HUES48 (cell line): ENCODE measurements at regions not wholly inside any gene's neighbourhood (a gene's known extent, or its start where the extent isn't known, plus 50 kb on each side); places are given as distances from the start of the nearest gene placed in this dataset.

Experiments used
- H3K27ac ChIP-seq: one replicate; pipeline ENCODE4 v1.7.0; 2013; ENCODE audit warnings: low read depth, low read length, inconsistent platforms
- H3K27me3 ChIP-seq: 2 replicates; pipeline ENCODE4 v1.6.1; 2013; ENCODE audit warnings: mild to moderate bottlenecking, low read length; ENCODE audit not compliant: control insufficient read depth, insufficient read depth
- H3K36me3 ChIP-seq: 2 replicates; pipeline ENCODE4 v1.6.1; 2013; ENCODE audit warnings: low read length; ENCODE audit not compliant: control insufficient read depth, insufficient read depth
- H3K4me1 ChIP-seq: 2 replicates; pipeline ENCODE4 v1.6.1; 2013; ENCODE audit warnings: mild to moderate bottlenecking, low read length; ENCODE audit not compliant: control insufficient read depth, insufficient read depth
- H3K4me3 ChIP-seq: 2 replicates; pipeline ENCODE4 v1.5.1; 2013; ENCODE audit warnings: mild to moderate bottlenecking, low read depth, low read length
- H3K9ac ChIP-seq: 2 replicates; pipeline ENCODE4 v1.6.1; 2013; ENCODE audit warnings: mild to moderate bottlenecking, low read depth, low read length, moderate library complexity
- H3K9me3 ChIP-seq: 2 replicates; pipeline ENCODE4 v1.6.1; 2013; ENCODE audit warnings: low read length; ENCODE audit not compliant: control insufficient read depth, insufficient read depth

DNA sequence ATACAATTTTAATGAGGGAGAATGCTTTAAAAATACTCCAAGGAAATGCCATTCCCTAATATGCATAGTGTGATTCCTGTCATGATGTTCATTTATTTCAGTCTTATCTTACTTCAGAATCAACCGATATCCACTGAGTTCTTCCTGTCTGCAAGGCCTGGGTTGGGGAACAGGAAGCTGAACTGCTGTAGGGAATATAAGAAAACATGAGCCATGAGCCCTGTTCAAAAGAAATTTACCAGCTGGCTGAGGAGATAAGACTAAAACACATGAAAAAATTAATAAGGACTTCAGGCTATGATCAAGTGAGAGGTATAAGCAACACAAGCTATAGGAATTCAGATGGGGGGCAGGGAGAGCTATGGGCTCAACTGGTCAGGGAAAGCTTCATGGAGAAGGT lies 184.7 kb downstream of the PLPP4 start:
- H3K4me3 ChIP-seq, result no peak overlapping the region
- no peaks in the 10 kb centered on the region for H3K9me3 ChIP-seq
- no peak overlapping the region for H3K27ac ChIP-seq
- H3K27me3 ChIP-seq, result peaks cover 31% of the 10 kb centered on the region
- H3K4me1 ChIP-seq, result peaks cover 28% of the 10 kb centered on the region
- no peaks in the 10 kb centered on the region for H3K36me3 ChIP-seq
- H3K9ac ChIP-seq, result no peak overlapping the region

GRCh38 chr10:120643351-120643750 lies 186.3 kb downstream of the PLPP4 start:
- H3K9ac ChIP-seq, result no peak overlapping the region
- no peak overlapping the region for H3K27ac ChIP-seq
- H3K4me3 ChIP-seq, result no peak overlapping the region
- peaks cover 31% of the 10 kb centered on the region for H3K27me3 ChIP-seq
- no peaks in the 10 kb centered on the region for H3K9me3 ChIP-seq
- peaks cover 32% of the 10 kb centered on the region for H3K4me1 ChIP-seq
- H3K36me3 ChIP-seq, result no peaks in the 10 kb centered on the region

DNA sequence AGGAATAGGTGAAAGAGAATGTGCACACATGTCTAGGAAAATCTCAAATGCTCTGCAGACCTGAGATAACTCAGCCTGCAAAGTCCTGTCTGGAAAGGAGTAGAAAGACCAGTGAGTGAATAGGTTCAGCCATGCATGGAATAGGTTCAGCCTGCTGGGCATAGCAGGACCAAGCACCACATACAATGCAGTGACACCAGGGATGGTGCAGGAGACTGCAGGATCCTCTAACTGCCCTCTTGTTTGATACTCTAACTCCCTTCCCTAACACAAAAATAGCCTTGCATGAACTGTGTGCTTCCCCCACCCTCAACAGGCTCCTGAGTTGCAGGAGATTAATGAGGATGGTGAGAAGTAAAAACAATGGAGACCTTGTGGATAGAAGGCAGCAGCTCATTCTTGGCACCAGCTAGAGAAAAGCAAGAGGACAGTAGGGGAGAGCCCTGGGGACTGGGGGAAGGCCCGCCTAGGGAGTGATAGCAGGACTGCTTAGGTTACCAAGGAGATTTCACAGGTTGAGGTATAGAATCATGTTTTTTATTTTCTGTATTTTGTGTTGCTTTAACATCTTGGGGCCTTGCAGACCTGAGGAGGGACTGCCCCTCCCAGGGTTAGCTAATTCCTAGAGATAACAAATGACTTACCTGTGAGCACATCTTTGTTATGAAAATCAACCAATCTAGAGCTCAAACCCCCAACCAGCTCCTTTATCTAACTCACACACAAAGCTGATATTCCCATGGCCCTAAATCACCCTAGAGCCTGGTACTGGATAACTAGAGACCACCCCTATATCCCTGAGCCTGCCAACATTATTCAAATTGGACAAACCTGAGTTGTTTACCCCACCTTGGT lies 187.8 kb downstream of the PLPP4 start:
- Histone ChIP-seq H3K4me3 (peak overlapping the region; percentile 5; the same call in 1 of the 2 replicates), H3K36me3 (no peaks in the 10 kb centered on the region), H3K27ac (peak overlapping the region; percentile 44), H3K9me3 (no peaks in the 10 kb centered on the region), H3K4me1 (peaks cover 32% of the 10 kb centered on the region), H3K9ac (no peak overlapping the region), H3K27me3 (peaks cover 31% of the 10 kb centered on the region)

- Histone ChIP-seq H3K27ac (no peak overlapping the region), H3K4me1 (peaks cover 32% of the 10 kb centered on the region), H3K9ac (no peak overlapping the region), H3K9me3 (no peaks in the 10 kb centered on the region), H3K27me3 (peaks cover 25% of the 10 kb centered on the region), H3K36me3 (no peaks in the 10 kb centered on the region), H3K4me3 (no peak overlapping the region)
These were observed 189.2 kb downstream of the PLPP4 start for GRCh38 chr10:120646159-120646732.

- Histone ChIP-seq H3K9ac (no peak overlapping the region), H3K36me3 (no peaks in the 10 kb centered on the region)
These were observed 189.9 kb downstream of the PLPP4 start for GRCh38 chr10:120646738-120647456.

DNA sequence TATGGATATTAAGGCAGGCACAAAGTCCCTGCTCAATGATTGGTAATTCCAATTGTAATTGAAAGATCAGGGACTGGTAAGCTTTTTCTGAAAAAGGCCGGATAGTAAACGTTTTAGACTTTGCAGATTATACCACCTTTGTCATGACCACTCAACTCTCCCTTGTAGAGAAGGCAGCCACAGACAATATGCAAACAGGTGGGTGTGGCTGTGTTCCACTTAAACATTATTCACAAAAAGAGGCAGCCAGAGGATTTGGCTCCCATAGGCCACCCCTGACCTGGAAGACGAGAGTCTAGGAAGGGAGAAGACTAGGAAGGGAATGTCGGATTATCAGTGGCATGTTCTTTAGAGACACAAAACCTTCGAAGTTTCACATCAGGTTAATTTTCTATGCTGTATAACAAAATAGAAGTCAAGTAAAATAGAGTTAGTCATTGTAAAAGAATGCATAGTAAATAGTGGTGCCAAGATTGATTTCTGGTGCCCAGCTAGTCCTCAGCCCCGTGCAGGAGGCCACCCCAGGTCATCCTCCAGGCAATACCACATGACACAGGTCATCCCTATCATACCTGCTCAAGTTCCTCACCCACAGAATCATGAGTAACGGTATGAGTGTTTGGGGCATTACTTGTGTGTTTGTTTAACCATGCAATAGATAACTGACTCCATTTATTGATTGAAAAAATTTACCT lies 193.8 kb downstream of the PLPP4 start:
- Histone ChIP-seq H3K4me1 (peaks cover 12% of the 10 kb centered on the region), H3K4me3 (no peak overlapping the region), H3K36me3 (no peaks in the 10 kb centered on the region), H3K9ac (no peak overlapping the region), H3K27me3 (no peaks in the 10 kb centered on the region), H3K27ac (no peak overlapping the region), H3K9me3 (no peaks in the 10 kb centered on the region)

More at GRCh38 chr10:120646738-120647456, 189.9 kb downstream of the PLPP4 start:
- Histone ChIP-seq H3K27me3 (peaks cover 19% of the 10 kb centered on the region), H3K4me1 (peaks cover 32% of the 10 kb centered on the region), H3K27ac (no peak overlapping the region), H3K4me3 (no peak overlapping the region), H3K9me3 (no peaks in the 10 kb centered on the region)

GRCh38 chr10:120656107-120656506 lies 195.1 kb upstream of the WDR11 start:
- H3K4me1 ChIP-seq, result no peaks in the 10 kb centered on the region
- no peak overlapping the region for H3K9ac ChIP-seq
- H3K27me3 ChIP-seq, result no peaks in the 10 kb centered on the region
- H3K4me3 ChIP-seq, result no peak overlapping the region
- no peak overlapping the region for H3K27ac ChIP-seq
- no peaks in the 10 kb centered on the region for H3K36me3 ChIP-seq
- no peaks in the 10 kb centered on the region for H3K9me3 ChIP-seq

DNA sequence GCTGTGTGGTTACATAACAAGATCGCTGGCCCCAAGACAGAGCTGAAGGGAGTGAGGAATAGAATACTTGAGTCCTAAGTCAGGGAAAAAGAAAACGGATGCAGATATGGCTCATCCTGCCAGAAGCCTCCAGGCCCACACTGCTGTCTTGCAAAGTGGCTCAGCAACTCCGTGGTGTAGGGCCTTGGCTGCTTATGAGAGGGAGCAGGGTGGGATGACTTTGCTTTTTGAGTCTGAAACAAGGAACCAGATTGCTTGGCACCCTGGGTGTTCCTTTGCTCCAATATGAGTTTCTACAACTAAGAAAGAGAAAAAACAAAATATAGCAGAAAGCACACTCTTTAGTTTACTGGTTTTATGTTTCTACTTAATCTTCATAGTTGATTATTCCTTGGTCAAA lies 193.8 kb upstream of the WDR11 start:
- Histone ChIP-seq H3K9me3 (no peaks in the 10 kb centered on the region), H3K36me3 (no peaks in the 10 kb centered on the region), H3K9ac (no peak overlapping the region)

DNA sequence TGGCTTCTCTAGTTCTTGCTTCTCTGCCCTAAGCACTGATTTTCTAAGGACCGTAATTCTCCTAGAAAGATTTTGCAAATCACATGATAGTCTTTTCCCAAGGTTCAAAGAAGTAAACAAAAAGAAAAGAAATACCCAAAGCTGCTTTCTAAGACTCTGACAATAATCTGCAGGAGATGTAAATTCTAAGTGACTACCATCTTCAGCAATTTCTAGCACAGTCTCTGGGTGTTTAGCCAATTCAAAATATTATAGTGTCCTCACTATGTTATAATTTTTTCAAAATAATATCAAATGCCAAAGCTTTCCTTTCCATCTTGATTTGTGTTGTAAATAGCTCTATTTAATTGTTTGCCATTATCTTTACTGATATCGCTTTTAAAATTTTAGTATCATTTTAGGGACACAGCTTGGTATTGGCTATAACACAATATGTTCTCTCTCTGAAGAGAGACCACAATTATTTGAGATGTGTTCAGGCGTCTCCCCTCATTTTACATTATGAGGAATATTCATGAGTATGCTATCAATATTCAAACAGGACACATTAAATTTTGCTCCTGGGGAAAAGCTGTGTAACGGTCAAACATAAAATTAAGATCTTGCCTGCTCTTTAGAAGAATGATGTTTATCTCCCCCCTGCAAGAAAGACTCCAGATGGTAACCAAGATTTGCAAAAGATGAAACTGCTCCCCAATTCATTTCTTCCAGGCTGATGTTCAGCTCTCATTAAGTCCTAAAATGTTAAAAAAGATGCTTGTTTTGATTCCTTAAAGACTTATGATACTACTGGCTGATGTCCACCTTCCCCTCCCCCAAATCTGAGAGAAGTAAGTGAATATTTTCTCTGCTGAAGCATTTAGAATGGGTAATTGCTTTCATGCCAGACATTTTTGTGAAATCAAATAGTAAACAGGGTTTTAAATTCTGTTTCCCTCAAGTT lies 191.9 kb upstream of the WDR11 start:
- H3K27me3 ChIP-seq, result no peaks in the 10 kb centered on the region
- H3K9ac ChIP-seq, result no peak overlapping the region
- no peaks in the 10 kb centered on the region for H3K4me1 ChIP-seq
- no peak overlapping the region for H3K27ac ChIP-seq
- H3K36me3 ChIP-seq, result no peaks in the 10 kb centered on the region
- no peak overlapping the region for H3K4me3 ChIP-seq
- H3K9me3 ChIP-seq, result no peaks in the 10 kb centered on the region

More for the DNA sequence above, 193.8 kb upstream of the WDR11 start:
- Histone ChIP-seq H3K27me3 (no peaks in the 10 kb centered on the region), H3K4me1 (no peaks in the 10 kb centered on the region), H3K27ac (no peak overlapping the region), H3K4me3 (no peak overlapping the region)

- no peak overlapping the region for H3K27ac ChIP-seq
- no peaks in the 10 kb centered on the region for H3K9me3 ChIP-seq
- no peak overlapping the region for H3K9ac ChIP-seq
- no peaks in the 10 kb centered on the region for H3K4me1 ChIP-seq
- no peaks in the 10 kb centered on the region for H3K27me3 ChIP-seq
- H3K4me3 ChIP-seq, result no peak overlapping the region
- no peaks in the 10 kb centered on the region for H3K36me3 ChIP-seq
These were observed 184.9 kb upstream of the WDR11 start for GRCh38 chr10:120666308-120666707.
